ENCODE measurements at regions not wholly inside any gene's neighbourhood (a gene's known extent, or its start where the extent isn't known, plus 50 kb on each side); places are given as distances from the start of the nearest gene placed in this dataset.
"Not testable (repeated sequence)": the region's sequence is repeated elsewhere in the genome, so short reads cannot be mapped to it uniquely, and the experiment has no call there.

- TF ChIP-seq POLR2A, CTCF, POLR2AphosphoS5 (IDR thresholded peaks at IDR 0.05): not testable (repeated sequence)
Observed at GRCh38 chr6:58358452-58358851, 1041.0 kb downstream of the PRIM2 start.
